ENCODE measurements at regions not wholly inside any gene's neighbourhood (a gene's known extent, or its start where the extent isn't known, plus 50 kb on each side); places are given as distances from the start of the nearest gene placed in this dataset.
"Not testable (repeated sequence)": the region's sequence is repeated elsewhere in the genome, so short reads cannot be mapped to it uniquely, and the experiment has no call there.

GRCh38 chr2:188645986-188646385, 328.2 kb upstream of the COL3A1 start:
- DNase-seq, result peak; percentile 44

GRCh38 chr2:188647430-188648070, 326.6 kb upstream of the COL3A1 start:
- DNase-seq, result no peak

GRCh38 chr2:188659656-188660406, 314.3 kb upstream of the COL3A1 start:
- DNase-seq, result no peak

GRCh38 chr2:188663301-188663700, 310.9 kb upstream of the COL3A1 start:
- DNase-seq, result no peak

GRCh38 chr2:188664416-188664815, 309.8 kb upstream of the COL3A1 start:
- DNase-seq, result peak; percentile 30

- no peak for DNase-seq
Measured at GRCh38 chr2:188664951-188665595, 309.1 kb upstream of the COL3A1 start.

GRCh38 chr2:188665727-188666304, 308.4 kb upstream of the COL3A1 start:
- no peak for DNase-seq

- no peak for DNase-seq
Measured at GRCh38 chr2:188666503-188666902, 307.7 kb upstream of the COL3A1 start.

GRCh38 chr2:188668017-188668680, 306.0 kb upstream of the COL3A1 start:
- peak; percentile 20 for DNase-seq

GRCh38 chr2:188675391-188676009, 298.7 kb upstream of the COL3A1 start:
- DNase-seq, result no peak

GRCh38 chr2:188676010-188676400, 298.2 kb upstream of the COL3A1 start:
- no peak for DNase-seq

GRCh38 chr2:188677142-188677541, 297.0 kb upstream of the COL3A1 start:
- DNase-seq, result no peak

- DNase-seq, result no peak
Measured at GRCh38 chr2:188678882-188679281, 295.3 kb upstream of the COL3A1 start.

GRCh38 chr2:188682838-188683237, 291.3 kb upstream of the COL3A1 start:
- no peak for DNase-seq

GRCh38 chr2:188684795-188685194, 289.4 kb upstream of the COL3A1 start:
- DNase-seq, result no peak

GRCh38 chr2:188693111-188693510, 281.1 kb upstream of the COL3A1 start:
- DNase-seq, result no peak

GRCh38 chr2:188693771-188694170, 280.4 kb upstream of the COL3A1 start:
- no peak for DNase-seq

- DNase-seq, result no peak
Measured at GRCh38 chr2:188695953-188696352, 278.2 kb upstream of the COL3A1 start.

GRCh38 chr2:188698151-188698550, 276.0 kb upstream of the COL3A1 start:
- DNase-seq, result not testable (repeated sequence)

GRCh38 chr2:188701836-188702235, 272.3 kb upstream of the COL3A1 start:
- no peak for DNase-seq

- no peak for DNase-seq
Measured at GRCh38 chr2:188705191-188705590, 269.0 kb upstream of the COL3A1 start.

- DNase-seq, result no peak
Measured at GRCh38 chr2:188713961-188714360, 260.2 kb upstream of the COL3A1 start.
